ENCODE measurements at regions not wholly inside any gene's neighbourhood (a gene's known extent, or its start where the extent isn't known, plus 50 kb on each side); places are given as distances from the start of the nearest gene placed in this dataset.

DNA sequence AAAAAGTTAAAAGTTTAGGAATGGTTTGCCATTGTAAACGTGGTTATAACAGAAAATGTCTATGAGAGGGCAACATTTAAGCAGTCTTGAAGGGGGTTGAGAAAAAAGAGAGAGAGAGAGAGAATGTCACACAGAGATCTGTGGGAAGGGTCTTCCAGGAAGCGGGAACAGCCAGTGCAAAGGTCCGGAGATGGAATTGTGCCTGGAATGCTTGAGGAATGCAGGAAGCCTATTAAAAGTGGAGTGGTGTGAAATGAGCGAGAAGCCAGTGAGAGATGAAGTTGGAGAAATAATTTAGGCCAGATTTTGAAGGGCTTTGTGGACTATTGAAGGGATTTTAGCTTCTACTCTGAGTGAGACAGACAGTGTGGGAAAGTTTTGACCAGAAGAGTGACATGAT is 406.8 kb upstream of the TBX3 start:
- no peaks in the 10 kb centered on the region for H3K36me3 ChIP-seq (replicated peaks in 1 of 2; ENCODE audit: control insufficient read depth in 1 of 2, insufficient read depth in 2 of 2, low read length in 2 of 2)
- Mint-ChIP-seq H3K27me3 (ENCODE audit: low read depth in 3 of 3) (peaks cover 0 to 4% (median 1%) of the 10 kb centered on the region in 3 donors), H3K27ac (no peak overlapping the region), H3K4me1 (no peaks in the 10 kb centered on the region), H3K36me3 (no peaks in the 10 kb centered on the region), H3K9me3 (peaks cover 0 to 12% (median 6%) of the 10 kb centered on the region in 7 donors), H3K4me3 (no peak overlapping the region)
- H4K20me1 ChIP-seq (ENCODE audit: insufficient read depth, low read length), result no peaks in the 10 kb centered on the region
- H3K27ac ChIP-seq (ENCODE audit: low read depth in 1 of 2, low read length in 2 of 2), result no peak overlapping the region
- TF ChIP-seq, protein P1, sequence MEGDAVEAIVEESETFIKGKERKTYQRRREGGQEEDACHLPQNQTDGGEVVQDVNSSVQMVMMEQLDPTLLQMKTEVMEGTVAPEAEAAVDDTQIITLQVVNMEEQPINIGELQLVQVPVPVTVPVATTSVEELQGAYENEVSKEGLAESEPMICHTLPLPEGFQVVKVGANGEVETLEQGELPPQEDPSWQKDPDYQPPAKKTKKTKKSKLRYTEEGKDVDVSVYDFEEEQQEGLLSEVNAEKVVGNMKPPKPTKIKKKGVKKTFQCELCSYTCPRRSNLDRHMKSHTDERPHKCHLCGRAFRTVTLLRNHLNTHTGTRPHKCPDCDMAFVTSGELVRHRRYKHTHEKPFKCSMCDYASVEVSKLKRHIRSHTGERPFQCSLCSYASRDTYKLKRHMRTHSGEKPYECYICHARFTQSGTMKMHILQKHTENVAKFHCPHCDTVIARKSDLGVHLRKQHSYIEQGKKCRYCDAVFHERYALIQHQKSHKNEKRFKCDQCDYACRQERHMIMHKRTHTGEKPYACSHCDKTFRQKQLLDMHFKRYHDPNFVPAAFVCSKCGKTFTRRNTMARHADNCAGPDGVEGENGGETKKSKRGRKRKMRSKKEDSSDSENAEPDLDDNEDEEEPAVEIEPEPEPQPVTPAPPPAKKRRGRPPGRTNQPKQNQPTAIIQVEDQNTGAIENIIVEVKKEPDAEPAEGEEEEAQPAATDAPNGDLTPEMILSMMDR (IDR thresholded peaks at IDR 0.05), result no peak
- H3K79me2 ChIP-seq (ENCODE audit: insufficient read depth, low read length), result no peaks in the 10 kb centered on the region
- no peak overlapping the region for H2AFZ ChIP-seq (ENCODE audit: insufficient read depth, low read depth, low read length, poor library complexity, severe bottlenecking)
- H3K4me1 ChIP-seq (ENCODE audit: control insufficient read depth in 1 of 2, insufficient read depth in 2 of 2, low read length in 2 of 2), result no peaks in the 10 kb centered on the region
- H3K4me2 ChIP-seq (replicated peaks; ENCODE audit: extremely low read depth, low read length, poor library complexity, severe bottlenecking), result no peak overlapping the region
- intact Hi-C loops (cut with micrococcal nuclease), result no loop called here
- no peak for DNase-seq
- H3K9ac ChIP-seq (ENCODE audit: insufficient read depth, low read length, poor library complexity, severe bottlenecking), result no peak overlapping the region
- peaks cover 0 to 5% of the 10 kb centered on the region in 2 donors for H3K9me3 ChIP-seq (replicated peaks in 1 of 2; ENCODE audit: control insufficient read depth in 1 of 2, insufficient read depth in 1 of 2, low read length in 2 of 2)
- H3K27me3 ChIP-seq (ENCODE audit: control insufficient read depth in 2 of 2, insufficient read depth in 2 of 2, low read length in 2 of 2), result no peaks in the 10 kb centered on the region
- H3K4me3 ChIP-seq (replicated peaks in 1 of 3; ENCODE audit: low read depth in 2 of 3, low read length in 3 of 3), result no peak overlapping the region
- 79% methylated on average over 4 of the region's 4 CpGs for WGBS (ENCODE audit: insufficient coverage)

- no peak overlapping the region for H2AFZ ChIP-seq (ENCODE audit: insufficient read depth, low read depth, low read length, poor library complexity, severe bottlenecking)
- Mint-ChIP-seq H3K27me3 (ENCODE audit: low read depth in 3 of 3) (peaks cover 0 to 4% (median 1%) of the 10 kb centered on the region in 3 donors), H3K4me3 (no peak overlapping the region), H3K27ac (no peak overlapping the region), H3K4me1 (no peaks in the 10 kb centered on the region), H3K36me3 (no peaks in the 10 kb centered on the region), H3K9me3 (peaks cover 0 to 12% (median 6%) of the 10 kb centered on the region in 7 donors)
- no peak overlapping the region for H3K4me2 ChIP-seq (replicated peaks; ENCODE audit: extremely low read depth, low read length, poor library complexity, severe bottlenecking)
- no peaks in the 10 kb centered on the region for H3K79me2 ChIP-seq (ENCODE audit: insufficient read depth, low read length)
- intact Hi-C loops (cut with micrococcal nuclease), result no loop called here
- no peaks in the 10 kb centered on the region for H3K36me3 ChIP-seq (replicated peaks in 1 of 2; ENCODE audit: control insufficient read depth in 1 of 2, insufficient read depth in 2 of 2, low read length in 2 of 2)
- H3K4me1 ChIP-seq (ENCODE audit: control insufficient read depth in 1 of 2, insufficient read depth in 2 of 2, low read length in 2 of 2), result no peaks in the 10 kb centered on the region
- H3K9ac ChIP-seq (ENCODE audit: insufficient read depth, low read length, poor library complexity, severe bottlenecking), result no peak overlapping the region
- H3K27ac ChIP-seq (ENCODE audit: low read depth in 1 of 2, low read length in 2 of 2), result no peak overlapping the region
- H3K4me3 ChIP-seq (replicated peaks in 1 of 3; ENCODE audit: low read depth in 2 of 3, low read length in 3 of 3), result no peak overlapping the region
- DNase-seq, result no peak
- H4K20me1 ChIP-seq (ENCODE audit: insufficient read depth, low read length), result no peaks in the 10 kb centered on the region
- no peaks in the 10 kb centered on the region for H3K27me3 ChIP-seq (ENCODE audit: control insufficient read depth in 2 of 2, insufficient read depth in 2 of 2, low read length in 2 of 2)
- TF ChIP-seq, protein P1 (IDR thresholded peaks at IDR 0.05), result no peak
- 65% methylated on average over 11 of the region's 13 CpGs for WGBS (ENCODE audit: insufficient coverage)
- peaks cover 0 to 5% of the 10 kb centered on the region in 2 donors for H3K9me3 ChIP-seq (replicated peaks in 1 of 2; ENCODE audit: control insufficient read depth in 1 of 2, insufficient read depth in 1 of 2, low read length in 2 of 2)
Measured at GRCh38 chr12:115088995-115089841, 405.2 kb upstream of the TBX3 start.
